Natural killer cell (primary cell): ENCODE measurements at regions not wholly inside any gene's neighbourhood (a gene's known extent, or its start where the extent isn't known, plus 50 kb on each side); places are given as distances from the start of the nearest gene placed in this dataset.

Experiments
- ATAC-seq, 3 donors: fragments of 150-1000 bp in 2 of 3; fragments of 200-7000 bp in 1 of 3; cut with Tn5 transposase; 1 replicate in 1 of 3; 2 replicates in 2 of 3; pipeline ENCODE4 v1.10.0; 2021; ENCODE audit warnings: mild to moderate bottlenecking in 2 of 3, moderate library complexity in 2 of 3
- DNase-seq, 2 donors: peaks; one replicate each; pipeline versions ENCODE4 v3.0.0 to v3.0.0-alpha.2; 2013 to 2021; ENCODE audit warnings: mixed read lengths in 1 of 2
- H3K27ac ChIP-seq: one replicate; pipeline ENCODE4 v1.5.1; 2013; ENCODE audit warnings: mild to moderate bottlenecking, low read length
- H3K27me3 ChIP-seq: one replicate; pipeline ENCODE4 v1.6.1; 2013; ENCODE audit warnings: low read length; ENCODE audit not compliant: control insufficient read depth, insufficient read depth
- H3K36me3 ChIP-seq: one replicate; pipeline ENCODE4 v1.6.1; 2013; ENCODE audit warnings: low read length; ENCODE audit not compliant: control insufficient read depth, insufficient read depth
- H3K4me1 ChIP-seq: one replicate; pipeline ENCODE4 v1.6.1; 2013; ENCODE audit warnings: low read length; ENCODE audit not compliant: control insufficient read depth, insufficient read depth
- H3K4me3 ChIP-seq: one replicate; pipeline ENCODE4 v1.5.1; 2013; ENCODE audit warnings: low read length
- H3K9me3 ChIP-seq: one replicate; pipeline ENCODE4 v1.6.1; 2013; ENCODE audit warnings: low read length; ENCODE audit not compliant: control insufficient read depth, insufficient read depth
- H3K27ac Mint-ChIP-seq, 2 donors: one replicate each; pipeline ENCODE4 v1.8.0; 2022; ENCODE audit warnings: mild to moderate bottlenecking in 2 of 2, mixed read lengths in 2 of 2, moderate library complexity in 1 of 2
- H3K27me3 Mint-ChIP-seq, 2 donors: one replicate each; pipeline ENCODE4 v1.8.0; 2022; ENCODE audit warnings: low read depth in 2 of 2, mixed read lengths in 2 of 2
- H3K36me3 Mint-ChIP-seq: one replicate; pipeline ENCODE4 v1.8.0; 2022; ENCODE audit warnings: mixed read lengths
- H3K4me1 Mint-ChIP-seq, 2 donors: one replicate each; pipeline ENCODE4 v1.8.0; 2022; ENCODE audit warnings: mixed read lengths in 2 of 2
- H3K4me3 Mint-ChIP-seq: one replicate; pipeline ENCODE4 v1.8.0; 2022; ENCODE audit warnings: mild to moderate bottlenecking, moderate library complexity, mixed read lengths
- H3K9me3 Mint-ChIP-seq, 2 donors: one replicate each; pipeline ENCODE4 v1.8.0; 2022; ENCODE audit warnings: mixed read lengths in 2 of 2
- CTCF ChIP-seq: fragments of 200-600 bp; IDR thresholded peaks from one replicate; pipeline ENCODE4 v1.8.0; 2022; ENCODE audit warnings: antibody characterized with exemption
- WGBS: methylation state at CpG from one replicate; pipeline ENCODE4 v1.1.7; 2013; ENCODE audit warnings: missing lambda C conversion rate; ENCODE audit not compliant: insufficient coverage; 5-methylcytosine and 5-hydroxymethylcytosine counted together
- intact Hi-C: fragments of 100-400 bp; cut with micrococcal nuclease; formaldehyde crosslinking; loops from one replicate; pipeline ENCODE4 v1.14.2; 2022

DNA sequence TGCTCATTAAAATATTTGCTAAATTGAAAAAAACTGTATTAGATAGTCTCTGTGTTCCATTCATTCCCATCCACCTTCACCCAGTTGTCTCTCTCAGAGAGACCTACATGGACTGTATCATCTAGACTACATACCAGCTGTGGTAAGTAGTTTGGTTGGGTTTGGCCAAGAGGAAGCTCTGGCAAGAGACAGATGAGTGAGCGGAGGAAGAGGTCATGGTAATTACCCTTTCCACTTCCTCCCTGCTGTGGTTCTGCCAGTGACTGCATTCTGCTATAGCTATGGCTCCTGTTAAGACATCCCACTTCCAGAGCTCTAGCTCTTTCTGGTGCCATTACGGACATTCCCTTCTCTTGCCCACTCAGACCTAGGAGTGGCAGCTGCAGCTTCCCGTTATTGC lies 239.0 kb upstream of the MID1 start:
- Histone ChIP-seq H3K36me3 (no peaks in the 10 kb centered on the region), H3K4me3 (no peak overlapping the region), H3K27ac (no peak overlapping the region), H3K9me3 (no peaks in the 10 kb centered on the region), H3K27me3 (no peaks in the 10 kb centered on the region), H3K4me1 (no peaks in the 10 kb centered on the region)
- H3K36me3 Mint-ChIP-seq, result no peaks in the 10 kb centered on the region
- TF ChIP-seq CTCF, result no peak
- H3K4me3 Mint-ChIP-seq, result no peak overlapping the region
- DNase-seq, result no peak
- no peak for ATAC-seq
- H3K27me3 Mint-ChIP-seq, result no peaks in the 10 kb centered on the region
- WGBS, result 90% methylated on average over 3 of the region's 3 CpGs
- H3K27ac Mint-ChIP-seq, result no peak overlapping the region
- intact Hi-C loops, result no loop called here
- no peaks in the 10 kb centered on the region for H3K4me1 Mint-ChIP-seq
- H3K9me3 Mint-ChIP-seq, result peaks cover 3 to 6% of the 10 kb centered on the region in 2 donors

GRCh38 chrX:10875995-10876394 lies 235.1 kb upstream of the HCCS start:
- intact Hi-C loops, result no loop called here
- no peak overlapping the region for H3K4me3 ChIP-seq
- H3K27ac Mint-ChIP-seq, result no peak overlapping the region
- H3K9me3 ChIP-seq, result no peaks in the 10 kb centered on the region
- H3K27ac ChIP-seq, result no peak overlapping the region
- H3K36me3 ChIP-seq, result no peaks in the 10 kb centered on the region
- no peaks in the 10 kb centered on the region for H3K27me3 ChIP-seq
- DNase-seq (no peak), ATAC-seq (no peak)
- no peak overlapping the region for H3K4me3 Mint-ChIP-seq
- no peaks in the 10 kb centered on the region for H3K4me1 ChIP-seq
- no peaks in the 10 kb centered on the region for H3K36me3 Mint-ChIP-seq
- WGBS, result 36% methylated on average over 1 of the region's 1 CpG
- no peaks in the 10 kb centered on the region for H3K27me3 Mint-ChIP-seq
- no peaks in the 10 kb centered on the region for H3K4me1 Mint-ChIP-seq
- no peak for TF ChIP-seq CTCF
- peaks cover 5 to 15% of the 10 kb centered on the region in 2 donors for H3K9me3 Mint-ChIP-seq

GRCh38 chrX:10882484-10882883 lies 228.6 kb upstream of the HCCS start:
- intact Hi-C loops, result no loop called here
- no peak overlapping the region for H3K27ac Mint-ChIP-seq
- no peaks in the 10 kb centered on the region for H3K36me3 ChIP-seq
- H3K9me3 ChIP-seq, result no peaks in the 10 kb centered on the region
- H3K4me3 Mint-ChIP-seq, result no peak overlapping the region
- no peak for DNase-seq
- no peaks in the 10 kb centered on the region for H3K27me3 Mint-ChIP-seq
- no peaks in the 10 kb centered on the region for H3K4me1 ChIP-seq
- H3K36me3 Mint-ChIP-seq, result no peaks in the 10 kb centered on the region
- no peak for TF ChIP-seq CTCF
- H3K9me3 Mint-ChIP-seq, result peaks cover 8% of the 10 kb centered on the region in 2 donors
- WGBS, result 84% methylated on average over 4 of the region's 4 CpGs
- no peaks in the 10 kb centered on the region for H3K27me3 ChIP-seq
- no peak overlapping the region for H3K27ac ChIP-seq
- H3K4me1 Mint-ChIP-seq, result no peaks in the 10 kb centered on the region
- no peak overlapping the region for H3K4me3 ChIP-seq
- ATAC-seq, result no peak

DNA sequence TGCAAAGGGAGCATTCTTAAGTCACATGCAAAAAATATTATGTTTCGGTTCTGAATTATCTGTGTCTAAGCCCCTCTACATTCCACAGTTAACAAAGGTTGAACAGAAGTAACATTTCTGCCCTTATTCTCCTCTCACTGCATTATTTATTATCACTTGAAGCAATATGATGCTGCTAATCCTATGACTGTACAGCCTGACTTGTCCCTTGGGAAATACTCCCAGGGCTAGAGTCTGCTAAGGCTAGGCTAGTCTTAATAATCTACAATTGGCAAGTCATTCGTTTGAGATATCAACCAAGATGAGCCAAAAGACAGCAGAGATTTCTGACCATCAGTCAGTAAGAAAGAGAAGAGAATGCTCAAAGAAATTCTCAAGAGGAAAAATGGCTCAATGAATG lies 226.9 kb upstream of the HCCS start:
- Mint-ChIP-seq H3K36me3 (no peaks in the 10 kb centered on the region), H3K27me3 (no peaks in the 10 kb centered on the region), H3K9me3 (peaks cover 4 to 7% of the 10 kb centered on the region in 2 donors), H3K4me3 (no peak overlapping the region), H3K27ac (no peak overlapping the region), H3K4me1 (no peaks in the 10 kb centered on the region)
- H3K27me3 ChIP-seq, result no peaks in the 10 kb centered on the region
- intact Hi-C loops, result no loop called here
- no peaks in the 10 kb centered on the region for H3K4me1 ChIP-seq
- no peaks in the 10 kb centered on the region for H3K9me3 ChIP-seq
- TF ChIP-seq CTCF, result no peak
- DNase-seq (no peak), ATAC-seq (no peak)
- H3K27ac ChIP-seq, result no peak overlapping the region
- WGBS, result 83% methylated on average over 2 of the region's 2 CpGs
- H3K36me3 ChIP-seq, result no peaks in the 10 kb centered on the region
- H3K4me3 ChIP-seq, result no peak overlapping the region
